HG03095 (cell line): ENCODE measurements at regions not wholly inside any gene's neighbourhood (a gene's known extent, or its start where the extent isn't known, plus 50 kb on each side); places are given as distances from the start of the nearest gene placed in this dataset.
"Not testable (repeated sequence)": the region's sequence is repeated elsewhere in the genome, so short reads cannot be mapped to it uniquely, and the experiment has no call there.

Experiments
- ATAC-seq: cut with Tn5 transposase; IDR thresholded peaks from one replicate; pipeline ENCODE4 v1.9.1; 2021; ENCODE audit warnings: moderate library complexity; ENCODE audit not compliant: unreplicated experiment

GRCh38 chr5:155489949-155490348 is 476.4 kb downstream of the KIF4B start:
- no peak for ATAC-seq

- no peak for ATAC-seq
These were observed 478.6 kb downstream of the KIF4B start for GRCh38 chr5:155492191-155492590.

DNA sequence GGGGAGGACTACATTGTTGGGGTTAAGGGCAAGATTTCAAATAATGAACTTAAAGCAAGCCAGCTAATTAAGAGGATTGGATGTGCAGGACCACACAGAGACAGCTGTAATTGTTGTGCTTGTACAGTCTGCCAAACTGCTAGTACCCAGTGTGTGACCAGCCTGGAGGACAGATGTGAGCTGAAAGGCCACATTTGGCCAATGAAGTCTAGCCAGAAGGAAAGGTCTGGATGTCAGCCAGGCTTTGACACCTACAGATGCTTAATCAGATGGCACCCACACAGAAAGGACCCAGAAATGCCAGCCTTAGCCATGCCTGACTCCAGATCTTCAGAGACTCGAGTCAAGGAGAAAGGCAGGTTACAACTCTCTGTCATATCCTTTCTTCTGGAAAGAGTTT is 491.1 kb downstream of the KIF4B start:
- no peak for ATAC-seq

DNA sequence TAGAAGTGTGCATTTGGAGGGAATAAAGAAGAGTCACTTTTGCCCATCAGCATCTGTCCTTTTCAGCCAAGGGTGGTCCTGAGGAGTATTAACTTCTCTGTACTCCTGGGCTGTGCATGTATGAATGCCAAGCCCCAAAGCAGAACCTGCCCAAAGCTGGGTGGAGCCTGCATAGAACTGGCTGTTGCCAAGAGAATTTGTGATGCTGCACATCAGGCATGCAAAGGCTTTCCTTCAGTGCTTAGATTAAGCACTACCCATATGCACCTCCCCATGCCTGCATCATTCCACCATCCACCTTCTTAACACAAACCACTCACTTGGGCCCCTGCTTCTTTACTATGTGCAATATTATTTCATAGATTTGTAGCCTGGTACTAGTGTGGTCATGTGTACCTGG is 493.8 kb downstream of the KIF4B start:
- ATAC-seq = no peak

DNA sequence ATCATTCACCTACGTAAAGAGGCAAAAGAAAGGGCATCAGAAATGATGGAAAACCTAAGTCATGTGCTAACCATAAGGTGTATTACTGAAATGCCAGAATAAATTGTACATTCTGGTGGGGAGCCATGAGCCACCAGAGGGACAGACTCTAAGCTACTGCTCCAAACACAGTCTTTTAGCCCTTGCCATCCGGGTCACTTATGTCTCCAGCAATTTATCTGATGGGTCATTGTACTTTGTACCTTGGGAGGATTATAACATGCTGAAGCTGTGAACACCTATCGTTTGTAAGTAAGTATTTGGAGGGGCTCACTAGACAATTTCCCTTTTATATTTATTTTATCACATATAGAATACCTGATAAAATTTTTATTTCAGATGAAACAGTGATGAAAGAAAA is 495.1 kb downstream of the KIF4B start:
- ATAC-seq = no peak

DNA sequence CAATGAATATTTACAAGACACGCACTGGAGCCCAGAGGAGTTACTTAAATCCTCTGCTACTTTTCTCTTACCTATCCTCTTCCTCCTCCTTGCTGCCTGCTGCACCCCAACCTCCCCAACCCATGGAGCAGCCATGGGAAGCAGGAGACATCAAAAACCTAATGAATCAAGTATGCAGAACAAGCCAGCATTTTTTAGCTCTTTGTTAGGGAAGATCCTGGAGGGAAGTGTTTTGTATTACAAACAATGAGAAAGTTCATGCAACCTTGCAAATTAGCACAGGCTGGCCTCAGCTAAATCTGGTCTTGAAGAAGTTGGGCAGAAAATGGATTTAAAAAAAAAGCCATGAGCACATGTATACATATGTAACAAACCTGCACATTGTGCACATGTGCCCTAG is 498.8 kb downstream of the KIF4B start:
- ATAC-seq = no peak

- no peak for ATAC-seq
These were observed 500.6 kb downstream of the KIF4B start for GRCh38 chr5:155514105-155514563.

DNA sequence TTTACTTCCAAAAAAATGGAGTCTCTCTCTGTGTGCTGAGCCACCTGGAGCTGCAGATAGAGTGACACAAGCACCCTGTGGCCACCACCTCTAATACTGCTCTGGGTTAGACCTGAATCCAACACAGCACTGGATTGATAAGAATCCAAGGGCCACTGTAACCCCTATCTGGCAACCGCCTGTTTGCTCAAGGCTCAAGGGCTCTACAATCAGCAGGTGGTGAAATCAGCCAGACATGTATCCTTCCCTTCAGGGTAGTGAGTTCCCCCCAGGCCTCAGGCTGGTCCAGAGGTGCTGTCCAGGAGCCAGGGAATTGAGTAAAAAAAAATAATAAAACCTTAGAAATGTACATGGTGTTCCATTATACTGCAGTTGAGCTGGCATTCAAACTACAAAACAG is 509.0 kb downstream of the KIF4B start:
- no peak for ATAC-seq

- ATAC-seq = no peak
These were observed 515.8 kb downstream of the KIF4B start for GRCh38 chr5:155529362-155529761.

DNA sequence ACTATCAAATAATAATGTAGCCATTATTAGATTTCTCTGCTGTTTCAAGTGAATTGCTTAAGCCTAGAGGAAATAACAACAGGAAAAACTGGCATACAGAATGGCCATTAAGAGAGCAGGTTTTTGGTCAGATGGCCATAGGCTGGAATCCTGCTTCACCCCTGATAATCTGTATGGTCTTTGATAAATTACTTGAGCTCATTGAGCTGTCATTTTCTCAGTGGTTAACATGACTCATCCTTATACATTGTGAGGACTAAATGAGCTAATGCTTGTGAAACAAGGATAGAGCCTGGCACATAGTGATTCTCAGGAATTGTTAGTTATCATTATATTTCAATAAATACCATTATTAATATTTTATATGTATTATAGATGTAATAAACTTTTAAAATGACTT is 516.5 kb downstream of the KIF4B start:
- ATAC-seq = no peak

DNA sequence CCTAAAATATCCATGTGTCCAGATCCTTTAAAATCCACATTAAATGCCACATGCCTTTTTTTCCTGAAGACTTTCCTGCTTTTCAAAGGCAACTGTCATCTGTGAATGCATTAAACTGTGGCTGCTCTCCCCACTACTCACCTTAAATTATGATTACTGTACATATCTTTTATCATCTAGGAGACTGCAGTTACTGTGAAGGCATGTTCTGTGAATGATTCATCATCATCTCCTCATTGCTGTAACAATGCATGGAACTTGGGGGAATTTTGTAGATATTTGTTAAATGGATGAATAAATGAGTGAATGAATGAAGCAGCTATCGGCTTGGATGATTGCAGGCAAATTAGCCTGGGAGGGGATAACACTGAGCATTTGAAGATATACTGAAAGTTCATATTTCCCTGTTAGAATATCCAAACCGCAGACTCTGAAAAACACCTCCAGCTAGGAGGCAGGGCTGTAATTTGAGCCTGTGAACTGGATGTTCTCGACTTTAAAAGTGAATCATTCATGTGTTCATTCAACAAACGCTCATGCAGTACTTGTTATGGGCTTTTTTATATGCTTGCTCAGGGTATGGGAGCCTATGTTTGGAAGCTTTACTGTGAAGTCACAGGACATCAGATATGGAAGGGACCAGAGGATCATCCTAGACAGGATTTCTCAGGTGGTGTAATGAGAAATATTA is 519.2 kb downstream of the KIF4B start:
- ATAC-seq = no peak

GRCh38 chr5:155540000-155540595 is 526.5 kb downstream of the KIF4B start:
- no peak for ATAC-seq

- no peak for ATAC-seq
These were observed 532.5 kb downstream of the KIF4B start for GRCh38 chr5:155546075-155546474.

GRCh38 chr5:155554500-155554899 is 540.9 kb downstream of the KIF4B start:
- no peak for ATAC-seq

DNA sequence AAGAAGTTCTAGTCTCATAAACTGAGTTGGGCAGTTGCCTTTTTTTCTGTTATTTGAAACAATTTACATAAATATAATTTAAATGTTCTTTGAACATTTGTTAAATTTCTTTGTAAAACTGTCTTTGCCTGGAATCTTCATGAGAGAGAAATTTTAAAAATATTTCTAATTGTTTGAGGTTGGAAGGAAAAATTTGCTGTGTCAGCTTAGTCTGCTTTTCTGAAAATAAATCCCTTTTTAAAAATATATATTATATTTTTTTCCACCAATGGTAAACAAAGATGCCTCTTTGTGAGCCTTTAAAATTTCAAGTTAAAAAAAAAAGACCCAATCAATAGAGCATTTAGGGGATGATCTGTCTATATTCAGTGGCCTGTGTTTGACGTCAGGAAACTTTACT is 542.7 kb downstream of the KIF4B start:
- no peak for ATAC-seq

- ATAC-seq = no peak
These were observed 543.1 kb downstream of the KIF4B start for GRCh38 chr5:155556700-155557099.

GRCh38 chr5:155562158-155562557 is 548.6 kb downstream of the KIF4B start:
- ATAC-seq = no peak

- no peak for ATAC-seq
These were observed 551.0 kb downstream of the KIF4B start for GRCh38 chr5:155564541-155564940.

DNA sequence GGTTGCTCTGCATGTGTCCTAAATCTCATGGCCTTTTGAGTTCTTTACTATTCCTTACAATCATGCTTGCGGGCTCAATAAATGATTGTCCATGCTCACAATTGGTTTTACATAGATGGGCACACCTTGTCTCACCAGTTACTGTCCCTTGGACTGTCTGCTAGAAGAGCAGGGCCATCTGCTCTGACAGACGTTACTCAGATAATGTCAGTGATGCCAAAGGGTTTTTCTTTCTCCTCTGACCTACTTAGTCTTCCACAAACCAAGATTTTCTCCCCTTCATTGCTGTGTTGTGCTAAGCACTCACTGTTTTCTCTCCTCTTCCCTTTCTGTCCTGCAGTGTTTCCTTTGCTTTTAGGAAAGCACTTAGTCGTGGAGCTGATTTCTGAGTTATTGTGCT is 562.3 kb downstream of the KIF4B start:
- ATAC-seq = no peak

DNA sequence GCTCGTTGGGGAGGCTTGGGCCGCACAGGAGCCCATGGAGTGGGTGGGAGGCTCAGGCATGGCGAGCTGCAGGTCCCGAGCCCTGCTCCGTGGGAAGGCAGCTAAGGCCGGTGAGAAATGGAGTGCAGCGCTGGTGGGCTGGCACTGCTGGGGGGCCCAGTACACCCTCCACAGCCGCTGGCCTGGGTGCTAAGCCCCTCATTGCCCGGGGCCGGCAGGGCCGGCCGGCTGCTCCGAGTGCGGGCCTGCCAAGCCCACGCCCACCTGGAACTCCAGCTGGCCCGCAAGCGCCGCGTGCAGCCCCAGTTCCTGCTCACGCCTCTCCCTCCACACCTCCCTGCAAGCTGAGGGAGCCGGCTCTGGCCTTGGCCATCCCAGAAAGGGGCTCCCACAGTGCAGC is 573.3 kb downstream of the KIF4B start:
- ATAC-seq = not testable (repeated sequence)

DNA sequence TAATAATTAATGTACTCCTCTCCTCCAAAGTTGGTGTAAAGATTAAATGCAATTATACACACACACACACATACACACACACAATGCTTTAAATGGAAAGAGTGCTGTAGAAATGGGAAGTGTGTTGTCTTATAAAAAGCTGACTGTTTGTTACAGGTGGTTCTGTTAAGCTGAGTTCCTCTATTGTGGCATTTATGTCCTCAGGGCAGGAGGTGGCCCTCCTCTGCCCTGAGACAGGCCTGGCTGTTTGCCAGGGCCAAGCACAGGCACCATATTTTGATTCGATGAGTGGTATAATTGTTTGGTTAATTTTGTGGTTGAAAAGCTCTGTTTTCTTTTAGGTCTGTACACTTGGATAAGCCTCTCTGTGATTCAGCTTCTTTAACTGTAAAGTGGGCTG is 573.9 kb downstream of the KIF4B start:
- no peak for ATAC-seq

DNA sequence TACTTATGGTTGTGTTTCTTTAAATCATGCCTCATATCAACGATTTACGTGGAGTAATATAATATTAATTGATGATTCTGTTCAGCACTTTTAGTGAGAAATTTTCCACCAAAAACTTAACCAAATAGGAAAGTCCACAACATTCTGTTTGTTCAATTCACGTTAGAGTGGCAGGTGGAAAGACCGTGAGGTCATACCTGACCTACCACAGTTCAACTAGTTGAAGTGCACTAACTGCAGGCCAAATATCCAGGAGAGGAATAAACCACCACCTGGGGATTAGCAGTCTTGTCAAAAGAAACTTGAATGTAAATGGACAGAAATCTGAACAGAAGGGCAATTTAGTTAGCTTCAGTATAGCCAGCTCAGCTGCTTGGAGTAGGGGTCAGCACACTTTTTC is 577.7 kb downstream of the KIF4B start:
- no peak for ATAC-seq

- ATAC-seq = no peak
These were observed 580.7 kb downstream of the KIF4B start for GRCh38 chr5:155594270-155594669.
